ENCODE measurements at regions not wholly inside any gene's neighbourhood (a gene's known extent, or its start where the extent isn't known, plus 50 kb on each side); places are given as distances from the start of the nearest gene placed in this dataset.

GRCh38 chr1:29906927-29907326 is 670.6 kb downstream of the PTPRU start:
- DNase-seq = no peak

- no peak for DNase-seq
Measured at GRCh38 chr1:29903548-29904166, 667.3 kb downstream of the PTPRU start.

GRCh38 chr1:29901624-29902325 is 665.5 kb downstream of the PTPRU start:
- no peak for DNase-seq

- no peak for DNase-seq
Measured at GRCh38 chr1:29900712-29901111, 664.4 kb downstream of the PTPRU start.

- no peak for DNase-seq
Measured at GRCh38 chr1:29900104-29900679, 663.9 kb downstream of the PTPRU start.

- DNase-seq = no peak
Measured at GRCh38 chr1:29896791-29897714, 660.7 kb downstream of the PTPRU start.

DNA sequence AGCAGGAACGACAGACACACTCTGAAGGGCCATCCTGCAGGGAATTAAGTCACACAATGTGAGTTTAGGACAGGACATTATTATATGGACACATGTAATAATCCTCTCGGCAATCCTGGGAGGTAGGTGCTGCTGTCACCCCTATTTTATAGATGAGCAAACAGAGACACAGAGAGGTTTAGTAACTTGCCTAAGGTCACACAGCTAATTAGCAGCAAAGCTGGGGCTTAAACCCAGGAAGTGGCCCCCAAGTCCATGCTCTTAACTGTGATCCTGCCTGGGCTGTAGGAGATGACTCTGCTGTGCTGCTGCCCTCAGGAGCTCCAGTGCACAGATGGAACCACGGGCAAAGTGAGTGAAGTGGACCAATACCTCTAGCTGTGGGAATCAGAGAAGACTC is 660.0 kb downstream of the PTPRU start:
- no peak for DNase-seq

GRCh38 chr1:29895201-29895600 is 658.9 kb downstream of the PTPRU start:
- no peak for DNase-seq

GRCh38 chr1:29894311-29894710 is 658.0 kb downstream of the PTPRU start:
- DNase-seq = no peak

DNA sequence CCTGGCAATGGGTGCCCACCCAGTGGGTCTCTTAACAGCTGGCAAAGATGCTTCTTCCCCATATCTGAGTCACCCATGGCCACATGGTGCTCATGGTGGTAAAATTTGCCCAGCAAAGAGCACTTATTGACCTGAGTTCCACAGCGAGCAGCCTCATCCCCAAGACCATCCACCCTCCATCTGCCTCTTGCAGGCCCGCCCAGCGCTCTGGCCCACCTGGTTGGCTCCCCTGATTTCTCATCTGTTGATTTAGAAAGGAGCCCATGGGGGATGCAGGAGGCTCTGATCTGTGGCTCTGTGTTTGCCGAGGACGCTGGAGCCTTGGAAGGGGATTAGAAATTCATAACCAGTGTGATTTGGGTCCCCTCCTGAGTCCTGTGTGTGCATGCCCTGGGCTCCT is 657.5 kb downstream of the PTPRU start:
- no peak for DNase-seq

DNA sequence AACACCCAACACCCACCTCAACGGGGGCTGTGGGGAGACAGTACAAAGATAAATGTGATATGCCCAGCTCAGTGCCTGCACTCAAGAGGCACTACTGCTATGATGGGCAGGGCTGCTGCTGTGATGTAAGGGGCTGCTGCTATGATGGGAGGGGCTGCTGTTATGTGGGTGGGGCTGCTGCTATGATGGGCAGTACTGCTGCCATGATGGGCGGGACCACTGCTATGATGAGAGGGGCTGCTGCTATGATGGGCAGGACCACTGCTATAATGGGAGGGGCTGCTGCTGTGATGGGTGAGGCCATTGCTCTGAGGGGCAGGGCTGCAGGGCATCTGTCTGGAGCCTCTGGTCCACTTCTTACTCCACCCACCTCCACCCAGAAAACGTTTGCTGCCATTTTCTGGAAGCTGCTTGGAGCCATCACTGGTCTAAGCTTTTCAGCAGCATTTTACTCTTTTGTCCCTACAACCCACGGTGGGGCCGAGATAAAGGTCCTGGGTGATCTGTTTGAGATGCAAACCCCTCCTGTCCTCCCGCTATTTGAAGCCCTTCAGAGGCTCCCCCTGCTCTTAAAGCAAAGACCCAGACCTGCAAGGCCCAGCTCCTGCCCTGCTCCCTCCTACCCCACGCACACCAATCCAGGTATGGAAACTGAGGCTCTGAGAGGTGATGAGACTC is 656.9 kb downstream of the PTPRU start:
- no peak for DNase-seq

DNA sequence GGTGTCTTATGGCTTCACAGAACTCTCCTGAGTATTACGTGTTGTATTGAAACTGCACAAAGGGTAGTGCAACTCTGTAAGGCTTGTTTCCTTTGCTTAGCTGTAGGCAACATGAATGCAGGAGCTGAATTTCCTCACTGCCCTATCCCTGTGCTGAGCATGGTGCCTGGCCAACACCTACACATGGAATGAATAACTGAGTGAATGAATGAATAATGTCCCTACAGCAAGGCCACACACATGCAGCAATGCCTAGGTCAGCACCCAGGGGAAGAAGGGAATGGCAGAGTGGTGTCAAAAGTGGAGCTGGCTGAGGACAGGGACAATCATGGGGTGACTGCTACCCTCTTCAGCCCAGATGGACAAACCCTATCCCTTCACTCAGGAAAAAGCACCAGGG is 655.9 kb downstream of the PTPRU start:
- DNase-seq = no peak

DNA sequence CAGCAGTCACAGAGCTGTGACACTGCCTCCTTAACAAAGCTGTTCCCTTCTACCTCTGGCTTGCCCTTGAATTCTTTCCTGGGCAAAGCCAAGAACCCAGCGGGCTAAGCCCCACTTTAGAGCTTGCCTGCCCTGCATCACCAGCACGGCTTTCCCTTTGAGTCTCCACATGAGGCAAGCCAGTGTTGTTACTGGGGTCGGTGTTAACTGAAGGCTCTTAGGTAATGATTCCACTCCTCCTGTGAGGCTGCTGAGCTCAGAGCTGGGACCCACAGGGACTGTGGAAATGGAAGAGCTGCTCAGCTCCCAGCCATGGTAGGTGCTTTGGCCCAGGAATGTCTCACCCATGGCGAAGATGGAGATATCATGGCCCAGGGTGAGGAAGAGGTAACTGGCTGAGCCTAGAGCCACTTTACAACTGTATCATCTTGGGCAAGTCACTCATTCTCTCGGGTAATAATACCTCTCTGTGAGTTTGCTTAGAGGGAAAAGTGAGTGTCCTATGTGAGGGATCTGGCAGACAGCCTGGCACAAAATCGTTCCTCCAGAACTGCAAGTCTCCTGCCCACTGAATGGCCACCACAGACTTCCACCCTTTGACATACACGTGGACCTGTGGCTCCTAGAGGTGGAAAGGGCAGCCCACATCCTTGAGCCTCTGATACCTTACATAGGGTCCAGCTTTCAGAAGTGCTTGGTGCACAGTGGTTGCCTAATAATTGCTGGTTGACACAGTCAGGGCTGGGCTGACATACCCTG is 654.1 kb downstream of the PTPRU start:
- no peak for DNase-seq

DNA sequence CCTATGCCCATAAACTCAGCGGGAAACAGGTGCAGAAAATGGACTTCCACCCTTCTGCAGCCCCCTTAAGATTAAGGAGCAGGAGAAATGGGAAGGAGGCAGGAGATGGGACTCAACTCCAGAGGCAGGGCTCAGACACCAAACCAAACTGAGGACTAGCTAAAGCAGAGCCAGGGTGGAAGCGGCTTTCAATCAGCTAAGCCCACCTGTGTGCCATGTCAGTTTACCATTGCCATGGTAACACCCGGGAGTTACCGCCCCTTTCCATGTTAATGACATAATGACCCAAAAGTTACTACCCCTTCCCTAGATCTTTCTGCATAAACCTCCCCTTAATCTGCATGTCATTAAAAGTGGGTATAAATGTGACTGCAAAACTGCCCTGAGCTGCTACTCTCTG is 653.5 kb downstream of the PTPRU start:
- DNase-seq = no peak

DNA sequence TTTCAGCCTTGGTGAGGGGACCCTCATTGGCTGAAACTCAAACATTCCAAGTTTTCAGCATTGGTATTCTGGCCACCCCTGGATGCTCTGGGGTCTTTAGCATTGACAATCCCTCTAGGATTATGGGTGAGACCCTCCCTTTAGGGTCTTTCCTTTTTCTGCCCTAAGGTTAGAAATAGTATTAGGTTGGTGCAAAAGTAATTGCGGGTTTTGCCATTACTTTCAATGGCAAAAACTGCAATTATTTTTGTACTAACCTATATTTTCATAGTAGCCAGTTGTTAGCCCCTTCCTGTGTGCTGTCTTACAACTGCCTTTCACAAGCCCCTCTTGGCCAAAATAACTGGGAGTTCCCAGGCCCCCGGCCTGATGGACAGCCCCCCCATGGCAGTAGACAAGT is 648.4 kb downstream of the PTPRU start:
- no peak for DNase-seq

GRCh38 chr1:29883986-29884385 is 647.7 kb downstream of the PTPRU start:
- no peak for DNase-seq

- DNase-seq = no peak
Measured at GRCh38 chr1:29883411-29883832, 647.1 kb downstream of the PTPRU start.

GRCh38 chr1:29880556-29880955 is 644.2 kb downstream of the PTPRU start:
- DNase-seq = no peak

GRCh38 chr1:29879217-29879616 is 642.9 kb downstream of the PTPRU start:
- DNase-seq = no peak

GRCh38 chr1:29878501-29878900 is 642.2 kb downstream of the PTPRU start:
- DNase-seq = peak; percentile 75

DNA sequence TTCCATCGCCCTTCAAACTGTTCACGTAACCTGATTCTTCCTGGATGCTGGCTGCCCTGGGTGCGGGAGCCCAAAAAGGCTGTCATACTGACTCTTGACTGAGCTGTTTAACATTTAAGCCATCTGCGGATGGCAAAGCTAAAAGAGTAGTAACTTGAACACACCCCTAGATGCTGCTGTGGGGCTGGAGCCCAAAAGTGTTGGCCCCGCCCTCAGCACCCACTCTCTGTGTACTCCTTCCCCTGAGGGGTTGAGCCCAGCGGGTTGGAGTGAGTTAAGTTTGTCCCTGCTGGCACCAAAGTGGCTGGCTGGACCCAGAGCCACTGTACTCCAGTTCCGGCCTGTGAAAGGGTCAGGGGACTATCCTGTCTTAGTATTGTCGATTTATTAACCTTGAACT is 640.6 kb downstream of the PTPRU start:
- peak; percentile 16 for DNase-seq

DNA sequence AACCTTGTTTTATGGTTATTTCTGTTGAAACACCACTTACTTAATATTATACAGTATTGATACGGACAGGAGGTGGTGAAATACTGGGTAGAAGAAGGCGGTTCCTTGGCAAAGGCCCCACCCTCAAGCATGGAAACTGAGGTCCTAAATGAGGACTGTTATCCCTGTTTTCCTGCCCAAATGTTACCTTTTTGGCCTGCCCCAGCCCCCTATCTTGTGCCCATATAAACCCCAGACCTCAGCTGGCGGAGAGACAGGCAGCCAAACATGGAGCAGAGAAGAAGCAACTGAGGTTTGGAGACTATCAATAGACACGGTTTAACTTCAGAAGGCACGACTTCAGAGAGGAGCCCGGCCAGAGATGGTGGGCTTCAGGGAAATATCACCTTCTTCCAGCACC is 640.1 kb downstream of the PTPRU start:
- no peak for DNase-seq

Data from NCI-H510A treated with DMSO at 0.1 percent for 48 hours (cell line).